ENCODE measurements at regions not wholly inside any gene's neighbourhood (a gene's known extent, or its start where the extent isn't known, plus 50 kb on each side); places are given as distances from the start of the nearest gene placed in this dataset.

DNA sequence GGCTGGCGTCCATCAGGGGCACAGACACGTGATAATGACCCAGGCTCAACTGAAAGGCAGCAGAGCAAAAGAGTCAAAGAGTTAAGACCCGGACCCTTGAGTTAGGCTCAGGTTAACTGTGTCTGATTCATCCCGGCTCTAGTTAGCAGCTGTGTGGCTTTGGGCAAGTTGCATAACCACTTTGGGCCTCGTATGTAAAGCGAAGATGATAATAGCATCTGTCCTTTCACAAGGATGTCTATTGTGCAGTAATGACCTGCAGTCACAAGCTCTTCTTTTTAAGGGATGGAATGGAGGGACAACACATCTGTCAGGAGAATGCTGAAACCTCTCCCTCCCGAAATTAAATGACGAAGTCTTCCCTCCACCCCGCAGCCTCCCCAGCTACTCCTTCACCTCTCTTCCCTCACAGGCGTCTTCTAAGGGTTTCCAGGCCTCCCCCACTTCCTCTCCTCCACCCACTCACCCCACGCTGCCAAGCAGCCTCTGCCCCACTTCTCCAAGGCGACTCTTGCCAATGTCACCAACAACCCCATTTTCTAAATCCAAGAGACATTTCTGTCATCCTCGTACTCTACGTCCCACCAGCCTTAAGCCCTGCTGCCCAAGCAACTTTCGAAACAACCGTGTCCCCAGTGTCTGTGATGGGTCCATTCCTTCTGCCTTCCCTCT is 135.1 kb upstream of the ID2 start:
- Histone ChIP-seq H3K4me3 (replicated peaks in 1 of 3) (no peak overlapping the region), H3K4me1 (peaks cover 16 to 31% of the 10 kb centered on the region in 2 donors), H3K36me3 (no peaks in the 10 kb centered on the region), H3K27me3 (no peaks in the 10 kb centered on the region), H3K9me3 (no peaks in the 10 kb centered on the region), H3K27ac (no peak overlapping the region)
- 87 to 90% methylated on average over 14 to 16 of the region's 16 CpGs for WGBS, 2 donors
- TF ChIP-seq POLR2A (IDR thresholded peaks at IDR 0.05): no peak
- TF ChIP-seq, protein P1, sequence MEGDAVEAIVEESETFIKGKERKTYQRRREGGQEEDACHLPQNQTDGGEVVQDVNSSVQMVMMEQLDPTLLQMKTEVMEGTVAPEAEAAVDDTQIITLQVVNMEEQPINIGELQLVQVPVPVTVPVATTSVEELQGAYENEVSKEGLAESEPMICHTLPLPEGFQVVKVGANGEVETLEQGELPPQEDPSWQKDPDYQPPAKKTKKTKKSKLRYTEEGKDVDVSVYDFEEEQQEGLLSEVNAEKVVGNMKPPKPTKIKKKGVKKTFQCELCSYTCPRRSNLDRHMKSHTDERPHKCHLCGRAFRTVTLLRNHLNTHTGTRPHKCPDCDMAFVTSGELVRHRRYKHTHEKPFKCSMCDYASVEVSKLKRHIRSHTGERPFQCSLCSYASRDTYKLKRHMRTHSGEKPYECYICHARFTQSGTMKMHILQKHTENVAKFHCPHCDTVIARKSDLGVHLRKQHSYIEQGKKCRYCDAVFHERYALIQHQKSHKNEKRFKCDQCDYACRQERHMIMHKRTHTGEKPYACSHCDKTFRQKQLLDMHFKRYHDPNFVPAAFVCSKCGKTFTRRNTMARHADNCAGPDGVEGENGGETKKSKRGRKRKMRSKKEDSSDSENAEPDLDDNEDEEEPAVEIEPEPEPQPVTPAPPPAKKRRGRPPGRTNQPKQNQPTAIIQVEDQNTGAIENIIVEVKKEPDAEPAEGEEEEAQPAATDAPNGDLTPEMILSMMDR (IDR thresholded peaks at IDR 0.05): no peak
- no peak for DNase-seq
- intact Hi-C loops (cut with DNase I): no loop called here

DNA sequence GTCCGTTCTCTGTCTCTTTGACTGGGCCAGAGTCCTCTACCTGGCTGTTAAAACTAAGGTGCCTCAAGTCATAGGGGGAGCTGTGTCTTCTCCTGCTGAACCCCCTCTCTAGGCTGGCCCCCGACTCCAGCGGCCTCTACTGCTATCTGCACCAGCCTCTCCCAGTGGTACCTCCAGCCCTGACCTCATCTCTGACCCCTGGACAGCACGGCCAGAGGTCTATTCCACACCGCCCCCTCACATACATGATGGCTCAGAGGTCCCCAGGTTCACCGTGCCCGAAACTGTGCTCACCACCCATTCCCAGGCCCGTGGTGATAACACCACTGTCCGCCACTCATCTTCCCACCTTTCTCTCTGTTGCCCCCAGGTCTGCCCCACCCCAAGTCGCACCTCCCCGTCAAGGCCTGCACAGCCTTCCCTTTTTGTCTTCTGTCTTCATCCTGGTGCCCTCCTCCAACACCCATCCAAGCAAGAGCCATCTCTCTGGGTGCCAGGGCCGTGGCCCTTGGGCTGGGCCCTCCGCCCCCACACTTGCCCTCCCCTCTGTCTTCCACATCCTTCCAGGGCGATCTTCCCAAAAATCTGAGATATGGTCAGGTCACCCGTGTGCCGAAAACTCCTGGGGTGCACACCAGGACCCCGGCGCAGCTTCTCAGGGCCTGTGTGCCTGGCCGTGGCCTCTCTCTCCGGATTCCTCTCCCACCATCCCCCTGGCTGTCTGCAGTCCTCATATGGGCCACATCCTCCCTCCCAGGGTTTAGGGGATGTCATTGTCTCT is 134.4 kb upstream of the ID2 start:
- no peak overlapping the region for H3K4me3 ChIP-seq (replicated peaks in 1 of 3)
- no peaks in the 10 kb centered on the region for H3K9me3 ChIP-seq
- no peaks in the 10 kb centered on the region for H3K27me3 ChIP-seq
- 94 to 97% methylated on average over 20 of the region's 20 CpGs for WGBS, 2 donors
- DNase-seq: no peak
- H3K27ac ChIP-seq: no peak overlapping the region
- no peaks in the 10 kb centered on the region for H3K36me3 ChIP-seq
- TF ChIP-seq, protein P1 (IDR thresholded peaks at IDR 0.05): no peak
- TF ChIP-seq POLR2A (IDR thresholded peaks at IDR 0.05): no peak
- peaks cover 19 to 31% of the 10 kb centered on the region in 2 donors for H3K4me1 ChIP-seq
- intact Hi-C loops (cut with DNase I): no loop called here

DNA sequence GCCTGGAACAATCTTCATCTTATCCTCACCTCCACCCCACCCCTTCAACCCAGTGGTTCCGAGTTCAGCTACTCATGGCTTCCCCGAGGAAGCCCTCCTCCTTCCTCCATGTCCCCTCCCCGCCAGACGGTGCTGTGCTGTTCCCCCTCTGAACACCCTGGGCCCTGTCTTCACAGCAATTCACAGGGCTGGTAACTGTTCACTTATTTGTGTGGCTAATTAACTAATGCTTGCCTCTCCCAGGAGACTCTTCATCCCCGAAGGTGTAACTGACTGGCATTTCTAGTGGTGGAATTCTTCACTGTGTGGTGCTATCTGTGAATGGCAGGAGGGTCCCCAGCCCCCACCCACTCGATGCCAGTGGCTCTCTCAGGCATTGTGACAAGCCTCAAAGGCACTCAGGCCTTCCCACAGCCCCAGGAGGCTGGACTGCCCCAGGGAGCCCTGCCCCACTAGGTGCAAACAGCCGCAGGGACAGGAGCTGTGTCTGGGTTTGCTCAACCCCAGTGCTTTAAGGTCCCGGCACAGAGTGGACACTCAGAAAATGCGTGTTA is 133.7 kb upstream of the ID2 start:
- Histone ChIP-seq H3K27ac (peak overlapping the region in 1 of 3 donors; percentile 20), H3K4me1 (peaks cover 19 to 24% of the 10 kb centered on the region in 2 donors), H3K9me3 (no peaks in the 10 kb centered on the region), H3K27me3 (no peaks in the 10 kb centered on the region), H3K36me3 (no peaks in the 10 kb centered on the region), H3K4me3 (replicated peaks in 1 of 3) (no peak overlapping the region)
- WGBS, 2 donors: 66 to 86% methylated on average over 5 to 9 of the region's 9 CpGs
- TF ChIP-seq, protein P1 (IDR thresholded peaks at IDR 0.05): no peak
- intact Hi-C loops (cut with DNase I): no loop called here
- DNase-seq: peak in 1 of 2 donors; percentile 35

DNA sequence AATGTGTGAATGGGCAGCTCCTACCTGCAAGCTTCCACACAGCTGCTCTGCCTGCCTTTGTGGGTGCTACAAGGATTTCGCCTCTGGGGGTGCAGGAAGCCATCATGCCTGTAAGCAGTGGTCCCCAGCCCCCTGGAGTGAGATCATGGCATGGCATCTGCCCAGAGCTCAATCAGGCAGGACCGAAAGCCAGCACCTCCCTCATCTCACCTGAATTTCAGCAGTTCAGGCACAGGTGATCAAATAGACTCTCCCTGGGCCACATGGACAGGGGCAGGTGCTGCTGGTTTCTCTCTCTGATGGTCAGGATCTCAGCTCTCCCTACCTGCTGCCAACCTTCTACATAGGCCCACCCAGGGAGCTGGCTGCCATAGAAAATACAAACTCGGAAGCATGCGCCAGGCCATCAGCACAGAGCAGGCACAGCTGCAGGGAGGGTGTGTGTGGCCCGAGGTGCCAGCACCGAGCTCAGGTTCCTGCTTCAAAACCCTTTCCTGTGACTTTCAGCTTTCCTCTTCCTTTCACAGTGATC is 133.2 kb upstream of the ID2 start:
- Histone ChIP-seq H3K36me3 (no peaks in the 10 kb centered on the region), H3K9me3 (no peaks in the 10 kb centered on the region), H3K4me1 (peaks cover 19 to 20% of the 10 kb centered on the region in 2 donors), H3K27me3 (no peaks in the 10 kb centered on the region), H3K4me3 (replicated peaks in 1 of 3) (no peak overlapping the region), H3K27ac (peak overlapping the region in 1 of 3 donors; percentile 20)
- TF ChIP-seq, protein P1 (IDR thresholded peaks at IDR 0.05): peak in 2 of 6 experiments; percentile 7 to 10
- TF ChIP-seq POLR2A (IDR thresholded peaks at IDR 0.05): no peak
- 80 to 82% methylated on average over 5 to 6 of the region's 6 CpGs for WGBS, 2 donors
- intact Hi-C loops (cut with DNase I): no loop called here
- peak; percentile 36 to 57 for DNase-seq
